K562 (cell line): ENCODE measurements at regions not wholly inside any gene's neighbourhood (a gene's known extent, or its start where the extent isn't known, plus 50 kb on each side); places are given as distances from the start of the nearest gene placed in this dataset.

Experiments
- ATAC-seq: fragments of 200-7000 bp; cut with Tn5 transposase; 3 replicates; pipeline ENCODE4 v1.9.1; 2020; ENCODE audit warnings: moderate library complexity
- BruUV-seq: library from RNA; stranded (reverse); fragments of 400-500 nt; replicated peaks from 2 replicates; lab custom pipeline; 2021; lab: Mats Ljungman, UMichigan
- CTCF ChIA-PET: fragments of 300-600 bp; formaldehyde crosslinking; extraction: SDS; loops from one replicate; lab custom pipeline; 2021; ENCODE audit warnings: low intra/inter-chr PET ratio; lab: Yijun Ruan, JAX
- POLR2A ChIA-PET: fragments of 300-600, 350-650 bp; sonication (Branson Sonifier 250); formaldehyde crosslinking; extraction: SDS; loops from one replicate; lab custom pipeline; 2021; ENCODE audit warnings: antibody characterized with exemption, inconsistent platforms; lab: Yijun Ruan, JAX
- DNase-seq, 4 experiments: peaks; one replicate each; pipeline versions ENCODE4 v3.0.0 to v3.0.0-alpha.2; 2011 to 2018; ENCODE audit warnings: low spot score in 3 of 4, mixed read lengths in 3 of 4; ENCODE audit errors: extremely low read depth in 1 of 4
- FAIRE-seq: peaks from 2 replicates; lab custom pipeline; 2011; peaks lifted over from hg19 to GRCh38; lab: Jason Lieb, UNC
- H2AFZ ChIP-seq: 2 replicates; pipeline ENCODE4 v1.6.0; 2011; ENCODE audit warnings: low read depth, low read length, control low read depth, inconsistent platforms
- H3K27ac ChIP-seq: fragments of 200-600 bp; 3 replicates; pipeline ENCODE4 v1.8.0; 2011; ENCODE audit warnings: low read depth, mild to moderate bottlenecking, control low read depth, inconsistent platforms, low read length, moderate library complexity, mixed read lengths; ENCODE audit errors: extremely low read depth
- H3K27me3 ChIP-seq, 2 experiments: fragments of 300-600 bp in 1 of 2; 2 replicates in 1 of 2; 3 replicates in 1 of 2; pipeline versions ENCODE4 v1.6.0 to v1.8.0; 2011; ENCODE audit warnings: inconsistent platforms in 2 of 2, low read length in 2 of 2, mild to moderate bottlenecking in 1 of 2, mixed read lengths in 1 of 2, moderate library complexity in 1 of 2; ENCODE audit not compliant: control insufficient read depth in 2 of 2, insufficient read depth in 2 of 2
- H3K36me3 ChIP-seq: fragments of 300-600 bp; 3 replicates; pipeline ENCODE4 v1.8.0; 2011; ENCODE audit warnings: mild to moderate bottlenecking, low read length, inconsistent platforms; ENCODE audit not compliant: control insufficient read depth, insufficient read depth
- H3K4me1 ChIP-seq, 2 experiments: fragments of 200-600 bp in 1 of 2; replicated peaks in 1 of 2; 2 replicates in 1 of 2; 3 replicates in 1 of 2; pipeline versions ENCODE4 v1.5.1 to v1.8.0; 2011; ENCODE audit warnings: inconsistent platforms in 2 of 2, low read length in 2 of 2, mild to moderate bottlenecking in 1 of 2, mixed read lengths in 1 of 2, moderate library complexity in 1 of 2; ENCODE audit not compliant: control insufficient read depth in 2 of 2, insufficient read depth in 2 of 2
- H3K4me2 ChIP-seq: 2 replicates; pipeline ENCODE4 v1.6.1; 2011; ENCODE audit warnings: low read length, control low read depth, inconsistent platforms, mixed read lengths; ENCODE audit not compliant: insufficient read depth
- H3K4me3 ChIP-seq: fragments of 200-600 bp; sonication (generic), shearing (Covaris generic); 2 replicates; pipeline ENCODE4 v1.5.1; 2016; ENCODE audit warnings: control low read depth, inconsistent platforms
- H3K79me2 ChIP-seq: fragments of 200-600 bp; 3 replicates; pipeline ENCODE4 v1.8.0; 2011; ENCODE audit warnings: low read length, inconsistent platforms; ENCODE audit not compliant: control insufficient read depth, insufficient read depth
- H3K9ac ChIP-seq, 2 experiments: 2 replicates each; pipeline versions ENCODE4 v1.6.0 to v1.6.1; 2011; ENCODE audit warnings: low read depth in 2 of 2, low read length in 2 of 2, control low read depth in 1 of 2, inconsistent platforms in 1 of 2, mild to moderate bottlenecking in 1 of 2, mixed read lengths in 1 of 2; ENCODE audit not compliant: insufficient read depth in 1 of 2
- H3K9me1 ChIP-seq: one replicate; pipeline ENCODE4 v1.6.0; 2011; ENCODE audit warnings: inconsistent platforms, mild to moderate bottlenecking, low read length, moderate library complexity; ENCODE audit not compliant: control insufficient read depth, insufficient read depth
- H3K9me3 ChIP-seq: replicated peaks from 2 replicates; pipeline ENCODE4 v1.5.1; 2011; ENCODE audit warnings: low read depth, low read length, inconsistent platforms; ENCODE audit not compliant: control insufficient read depth, insufficient read depth
- H4K20me1 ChIP-seq: replicated peaks from 2 replicates; pipeline ENCODE4 v1.6.1; 2011; ENCODE audit warnings: low read length, inconsistent platforms, mixed read lengths; ENCODE audit not compliant: control insufficient read depth, insufficient read depth
- ADNP ChIP-seq: fragments of 200-800 bp; sonication (Bioruptor generic); IDR thresholded peaks from 2 replicates; pipeline ENCODE4 v1.6.1; 2016; ENCODE audit warnings: missing genetic modification characterization, missing compliant biosample characterization
- ATF2 ChIP-seq: sonication (generic); formaldehyde crosslinking; IDR thresholded peaks from 2 replicates; pipeline ENCODE4 v1.8.1; 2022; ENCODE audit warnings: missing genetic modification reagents
- BMI1 ChIP-seq: fragments of 150-350 bp; IDR thresholded peaks from 2 replicates; pipeline ENCODE4 v1.6.1; 2014; ENCODE audit warnings: low read length
- CBFA2T2 ChIP-seq: fragments of 450-650 bp; conservative IDR thresholded peaks from 2 replicates; pipeline ENCODE4 v1.6.1; 2017; ENCODE audit warnings: mild to moderate bottlenecking
- E2F5 ChIP-seq: sonication (generic); formaldehyde crosslinking; IDR thresholded peaks from 2 replicates; pipeline ENCODE4 v1.8.0; 2022; ENCODE audit warnings: mild to moderate bottlenecking, missing genetic modification reagents
- ELF2 ChIP-seq: fragments of 250-450 bp; sonication (Bioruptor Pico); IDR thresholded peaks from 2 replicates; pipeline ENCODE4 v1.5.0; 2021; ENCODE audit warnings: mild to moderate bottlenecking
- JUND ChIP-seq, 2 experiments: IDR thresholded peaks; 2 replicates in 1 of 2; 3 replicates in 1 of 2; pipeline ENCODE4 v1.6.1; 2011; ENCODE audit warnings: borderline replicate concordance in 2 of 2, low read depth in 2 of 2, low read length in 2 of 2, improper control_type of control experiment in 1 of 2, missing biosample characterization in 1 of 2, missing genetic modification characterization in 1 of 2, missing genetic modification reagents in 1 of 2
- KDM4B ChIP-seq, 2 experiments: fragments of 450-650 bp in 1 of 2; sonication (generic) in 1 of 2; IDR thresholded peaks; 2 replicates each; pipeline ENCODE4 v1.6.1; 2016 to 2017; ENCODE audit warnings: borderline replicate concordance in 2 of 2, antibody characterized with exemption in 1 of 2, low read depth in 1 of 2, mild to moderate bottlenecking in 1 of 2
- NCOA1 ChIP-seq: fragments of 450-650 bp; IDR thresholded peaks from 2 replicates; pipeline ENCODE4 v1.6.1; 2016; ENCODE audit warnings: low read depth
- PHB ChIP-seq: fragments of 250-450 bp; sonication (Bioruptor Pico); IDR thresholded peaks from 2 replicates; pipeline ENCODE4 v1.5.0; 2021
- PTRF ChIP-seq: fragments of 450-650 bp; IDR thresholded peaks from 2 replicates; pipeline ENCODE4 v1.6.1; 2016; ENCODE audit warnings: mild to moderate bottlenecking, missing genetic modification characterization, missing compliant biosample characterization
- SRSF7 ChIP-seq: fragments of 200-400 bp; formaldehyde crosslinking; optimal IDR thresholded peaks from 2 replicates; pipeline ENCODE3; 2017; ENCODE audit warnings: mild to moderate bottlenecking, low read depth, low read length
- TFAP4 ChIP-seq: sonication (generic); formaldehyde crosslinking; IDR thresholded peaks from 2 replicates; pipeline ENCODE4 v1.8.0; 2022; ENCODE audit warnings: missing genetic modification reagents, mild to moderate bottlenecking, moderate library complexity, borderline replicate concordance
- WHSC1 ChIP-seq: IDR thresholded peaks from one replicate; pipeline ENCODE4 v1.6.1; 2012; ENCODE audit warnings: low read length, control low read depth, inconsistent platforms
- ZNF76 ChIP-seq: fragments of 250-450 bp; sonication (Bioruptor Pico); IDR thresholded peaks from 2 replicates; pipeline ENCODE4 v1.4.0; 2020; ENCODE audit warnings: mild to moderate bottlenecking, moderate library complexity, borderline replicate concordance
- ZSCAN32 ChIP-seq: fragments of 450-650 bp; formaldehyde crosslinking; IDR thresholded peaks from 2 replicates; pipeline ENCODE4 v1.4.0; 2020; ENCODE audit warnings: mild to moderate bottlenecking, moderate library complexity
- WGBS: fragments of 100-300 bp; shearing (Covaris generic); methylation state at CpG from one replicate; pipeline ENCODE4 v1.1.6; 2016; ENCODE audit warnings: low coverage, mixed read lengths; ENCODE audit not compliant: insufficient coverage; ENCODE audit errors: missing lambda C conversion rate; 5-methylcytosine and 5-hydroxymethylcytosine counted together
- in situ Hi-C: fragments of 300-500 bp; cut with MboI; formaldehyde crosslinking; loops from 4 replicates; pipeline ENCODE4 v1.15.0; 2018; ENCODE audit warnings: inconsistent platforms, mixed read lengths
- intact Hi-C: fragments of 100-400 bp; cut with micrococcal nuclease; formaldehyde crosslinking; loops from 2 replicates; pipeline ENCODE4 v1.14.2; 2022

GRCh38 chr1:177377866-177378265, 207.1 kb downstream of the BRINP2 start:
- H3K27me3 ChIP-seq: no peaks in the 10 kb centered on the region
- no peaks in the 10 kb centered on the region for H3K79me2 ChIP-seq
- TF ChIP-seq BMI1: no peak
- TF ChIP-seq TFAP4: no peak
- TF ChIP-seq WHSC1: no peak
- H3K9ac ChIP-seq: no peak overlapping the region
- ChIA-PET POLR2A (no interaction called here), CTCF (no interaction called here)
- no peaks in the 10 kb centered on the region for H4K20me1 ChIP-seq
- H3K4me1 ChIP-seq: no peaks in the 10 kb centered on the region
- H3K4me3 ChIP-seq: no peak overlapping the region
- FAIRE-seq: no peak
- no TSS peak for BruUV-seq
- no peak for ATAC-seq
- in situ Hi-C loops (no loop called here), intact Hi-C loops (no loop called here)
- 0% methylated on average over 2 of the region's 2 CpGs for WGBS
- no peak overlapping the region for H3K4me2 ChIP-seq
- no peak for DNase-seq
- H2AFZ ChIP-seq: no peak overlapping the region
- no peaks in the 10 kb centered on the region; the same call in 1 of the 2 replicates for H3K9me3 ChIP-seq
- no peaks in the 10 kb centered on the region for H3K9me1 ChIP-seq
- H3K27ac ChIP-seq: no peak overlapping the region
- no peaks in the 10 kb centered on the region for H3K36me3 ChIP-seq

GRCh38 chr1:177368255-177368654, 197.5 kb downstream of the BRINP2 start:
- FAIRE-seq (no peak), ATAC-seq (no peak), DNase-seq (no peak)
- no peaks in the 10 kb centered on the region for H3K79me2 ChIP-seq
- no peak overlapping the region for H2AFZ ChIP-seq
- no peak overlapping the region for H3K4me3 ChIP-seq
- no peaks in the 10 kb centered on the region for H3K4me1 ChIP-seq
- no peaks in the 10 kb centered on the region for H3K9me1 ChIP-seq
- H4K20me1 ChIP-seq: no peaks in the 10 kb centered on the region
- H3K36me3 ChIP-seq: no peaks in the 10 kb centered on the region
- no peak overlapping the region for H3K9ac ChIP-seq
- intact Hi-C loops: no loop called here
- H3K4me2 ChIP-seq: no peak overlapping the region
- H3K27me3 ChIP-seq: no peaks in the 10 kb centered on the region
- H3K9me3 ChIP-seq: no peaks in the 10 kb centered on the region; the same call in 1 of the 2 replicates
- BruUV-seq: no TSS peak
- H3K27ac ChIP-seq: no peak overlapping the region
- in situ Hi-C loops: no loop called here
- CTCF ChIA-PET: no interaction called here
- POLR2A ChIA-PET: no interaction called here
- TF ChIP-seq ZNF76 (CRISPR knock-in tag) (no peak), PTRF (tag) (no peak), PHB (CRISPR knock-in tag) (no peak), SRSF7 (no peak), CBFA2T2 (no peak), ZSCAN32 (CRISPR knock-in tag) (no peak), NCOA1 (no peak), JUND (IDR thresholded peaks at IDR 0.05; ENCODE audit: borderline replicate concordance, low read depth, low read length) (no peak), JUND (tag; IDR thresholded peaks at IDR 0.05; ENCODE audit: borderline replicate concordance, low read depth, low read length) (no peak), KDM4B (IDR thresholded peaks at IDR 0.05; ENCODE audit: borderline replicate concordance in 2 of 2, low read depth in 1 of 2) (no peak), E2F5 (CRISPR knock-in tag) (no peak), ADNP (tag) (no peak), ATF2 (CRISPR knock-in tag) (no peak), ELF2 (no peak)
